GM10248 (cell line): ENCODE measurements at regions not wholly inside any gene's neighbourhood (a gene's known extent, or its start where the extent isn't known, plus 50 kb on each side); places are given as distances from the start of the nearest gene placed in this dataset.

Source experiments
- CTCF ChIA-PET: fragments of 300-600 bp; sonication (Branson Sonifier 250); formaldehyde crosslinking; extraction: SDS; loops from one replicate; lab custom pipeline; 2021; ENCODE audit warnings: antibody characterized with exemption; lab: Yijun Ruan, JAX
- POLR2A ChIA-PET: fragments of 350-650 bp; sonication (Branson Sonifier 250); formaldehyde crosslinking; extraction: SDS; loops from one replicate; lab custom pipeline; 2020; ENCODE audit warnings: antibody characterized with exemption; lab: Yijun Ruan, JAX
- DNase-seq: peaks from one replicate; pipeline ENCODE4 v3.0.0; 2012; ENCODE audit errors: extremely low spot score
- TF ChIP-seq, protein P1 (sequence below): IDR thresholded peaks from 2 replicates; pipeline ENCODE4 v1.5.1; 2012; ENCODE audit warnings: mild to moderate bottlenecking, low read depth; ENCODE audit errors: extremely low read depth, missing control alignments, control extremely low read depth

DNA sequence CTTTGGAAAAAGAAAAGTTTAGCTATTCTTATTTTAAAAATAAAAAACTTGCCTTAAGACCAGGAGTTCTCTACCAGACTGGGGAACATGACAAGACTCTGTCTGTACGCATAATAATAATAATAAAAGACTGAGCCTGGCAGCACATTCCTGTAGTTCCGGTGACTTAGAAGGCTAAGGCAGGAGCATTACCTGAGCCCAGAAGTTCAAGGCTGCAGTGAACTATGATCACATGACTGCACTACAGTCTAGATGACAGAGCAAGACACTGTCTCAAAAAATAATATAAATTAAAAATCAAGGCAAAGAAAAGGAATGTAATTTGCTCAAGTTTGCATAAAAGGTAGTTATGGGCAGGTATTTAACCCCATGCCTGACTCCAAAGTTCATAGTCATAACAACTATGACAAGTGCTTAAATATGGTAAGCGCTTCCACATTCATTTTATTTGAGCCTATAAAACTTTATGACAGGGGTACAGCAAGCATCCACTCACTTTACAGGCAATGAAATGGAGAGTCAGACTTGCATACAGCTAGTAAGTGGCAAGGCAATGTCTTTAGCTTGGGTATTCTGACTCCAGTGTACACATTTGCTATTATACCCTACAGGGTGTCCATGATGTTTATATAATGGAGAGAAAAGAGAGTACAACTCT, 1567.8 kb upstream of the PIK3C3 start:
- CTCF ChIA-PET: interaction anchor here (2.3 kb wide), 1 partner anchor 7 kb away, joined by 7 read pairs; no protein-coding TSS in a partner anchor
- POLR2A ChIA-PET: no interaction called here
- TF ChIP-seq, protein P1, sequence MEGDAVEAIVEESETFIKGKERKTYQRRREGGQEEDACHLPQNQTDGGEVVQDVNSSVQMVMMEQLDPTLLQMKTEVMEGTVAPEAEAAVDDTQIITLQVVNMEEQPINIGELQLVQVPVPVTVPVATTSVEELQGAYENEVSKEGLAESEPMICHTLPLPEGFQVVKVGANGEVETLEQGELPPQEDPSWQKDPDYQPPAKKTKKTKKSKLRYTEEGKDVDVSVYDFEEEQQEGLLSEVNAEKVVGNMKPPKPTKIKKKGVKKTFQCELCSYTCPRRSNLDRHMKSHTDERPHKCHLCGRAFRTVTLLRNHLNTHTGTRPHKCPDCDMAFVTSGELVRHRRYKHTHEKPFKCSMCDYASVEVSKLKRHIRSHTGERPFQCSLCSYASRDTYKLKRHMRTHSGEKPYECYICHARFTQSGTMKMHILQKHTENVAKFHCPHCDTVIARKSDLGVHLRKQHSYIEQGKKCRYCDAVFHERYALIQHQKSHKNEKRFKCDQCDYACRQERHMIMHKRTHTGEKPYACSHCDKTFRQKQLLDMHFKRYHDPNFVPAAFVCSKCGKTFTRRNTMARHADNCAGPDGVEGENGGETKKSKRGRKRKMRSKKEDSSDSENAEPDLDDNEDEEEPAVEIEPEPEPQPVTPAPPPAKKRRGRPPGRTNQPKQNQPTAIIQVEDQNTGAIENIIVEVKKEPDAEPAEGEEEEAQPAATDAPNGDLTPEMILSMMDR: no peak
- no peak for DNase-seq

DNA sequence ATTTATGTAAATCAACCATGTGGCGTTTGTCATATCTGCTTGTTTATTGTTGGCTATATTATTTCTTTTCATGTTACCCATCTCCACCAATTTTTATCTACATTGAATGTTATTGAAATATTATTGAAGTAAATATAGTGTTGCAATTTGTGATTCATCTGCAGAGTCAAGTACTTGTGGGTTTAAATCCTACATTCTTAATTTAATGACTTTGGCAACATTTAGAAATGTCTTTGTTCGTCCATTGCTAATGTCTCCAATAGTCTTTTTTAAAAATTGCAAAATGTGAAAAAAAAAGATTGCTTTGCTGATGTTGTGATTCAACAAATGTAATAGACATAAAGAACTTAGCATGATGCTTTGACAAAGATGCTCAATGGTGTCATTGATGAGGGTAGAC, 1572.8 kb upstream of the PIK3C3 start:
- POLR2A ChIA-PET: no interaction called here
- TF ChIP-seq, protein P1: no peak
- CTCF ChIA-PET: no interaction called here

DNA sequence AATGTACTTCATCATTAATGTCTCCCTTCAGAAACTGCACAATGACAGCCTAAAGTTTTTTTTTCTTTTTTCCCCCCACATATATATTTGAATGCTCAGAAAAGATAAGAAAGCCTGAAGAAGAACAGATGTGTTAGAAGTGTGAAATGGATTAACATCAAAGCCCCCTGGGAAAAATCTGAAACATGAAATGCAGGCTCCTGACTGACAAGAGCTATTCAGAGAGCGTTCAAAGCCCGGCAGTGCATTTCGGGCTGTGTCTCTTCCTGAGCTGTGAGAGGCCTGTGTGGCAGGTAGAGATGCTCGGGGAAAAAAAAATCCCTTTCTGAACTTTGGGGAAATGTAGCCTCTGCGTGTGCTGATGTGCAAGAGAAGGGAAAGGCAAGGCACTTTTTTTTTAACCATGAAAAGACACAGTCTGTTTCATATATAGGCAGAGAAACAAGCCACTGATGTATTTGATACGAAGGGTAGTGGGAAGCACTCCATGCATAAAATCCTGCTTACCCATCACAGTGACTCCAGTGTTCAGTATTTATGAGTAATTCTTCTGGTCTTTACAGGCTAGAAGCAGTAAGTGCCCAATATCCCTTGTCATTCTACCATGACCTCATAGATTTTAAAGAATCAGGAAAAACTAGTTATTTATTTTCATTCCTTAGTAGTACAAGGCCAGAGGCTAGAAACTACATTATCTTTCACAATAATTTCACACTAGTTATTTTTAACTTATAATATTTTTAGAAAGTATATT, 1574.2 kb upstream of the PIK3C3 start:
- DNase-seq: no peak
- TF ChIP-seq, protein P1: no peak
- CTCF ChIA-PET: interaction anchor here (1.8 to 3.0 kb wide), 2 partner anchors 8 to 13 kb away, joined by 7 read pairs; no protein-coding TSS in a partner anchor
- POLR2A ChIA-PET: no interaction called here

More for the DNA sequence above, 1572.8 kb upstream of the PIK3C3 start:
- DNase-seq: no peak

DNA sequence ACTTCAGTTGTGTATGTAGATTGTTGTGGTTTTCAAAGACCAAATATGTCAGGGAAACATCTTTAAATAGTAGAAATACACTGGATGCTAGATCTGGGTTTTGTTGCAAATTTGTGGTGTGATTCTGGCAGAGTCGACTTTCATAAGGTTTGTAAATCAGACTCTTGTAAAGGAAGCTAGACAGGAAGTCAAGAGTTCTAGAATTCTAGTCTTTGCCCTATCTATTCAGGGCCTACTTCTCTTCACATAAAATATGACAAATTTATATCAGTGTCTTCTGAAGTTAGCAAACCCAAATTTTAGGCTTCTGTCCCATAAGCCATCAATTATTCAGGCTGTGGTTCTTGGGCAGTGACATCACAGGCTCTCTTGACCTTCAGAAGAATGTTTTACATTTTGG, 1579.2 kb upstream of the PIK3C3 start:
- ChIA-PET POLR2A (no interaction called here), CTCF (interaction anchor here (1.2 kb wide), 1 partner anchor 10 kb away, joined by 3 read pairs; no protein-coding TSS in a partner anchor)
- no peak for DNase-seq
- TF ChIP-seq, protein P1: no peak

DNA sequence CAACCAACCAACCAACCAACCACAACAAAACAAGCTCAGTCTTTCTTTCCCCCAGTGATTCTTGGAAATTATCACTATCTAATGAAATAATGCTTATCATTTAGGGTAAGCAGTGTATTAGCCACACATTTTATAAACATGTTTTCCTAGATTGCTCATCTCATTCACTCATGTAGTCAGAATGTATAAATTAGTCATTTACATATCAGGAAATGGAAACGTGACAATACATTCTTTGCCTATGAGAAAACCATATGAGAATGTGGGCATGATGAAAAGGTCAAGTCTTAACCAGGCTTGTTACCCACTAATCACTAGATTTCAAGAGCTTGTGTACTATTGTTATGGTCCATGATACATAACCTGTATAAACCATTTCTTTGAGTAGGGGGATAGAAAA, 1583.4 kb upstream of the PIK3C3 start:
- ChIA-PET CTCF (interaction anchor here (1.4 kb wide), 1 partner anchor 20 kb away, joined by 3 read pairs; no protein-coding TSS in a partner anchor), POLR2A (no interaction called here)
- TF ChIP-seq, protein P1: no peak
- no peak for DNase-seq

DNA sequence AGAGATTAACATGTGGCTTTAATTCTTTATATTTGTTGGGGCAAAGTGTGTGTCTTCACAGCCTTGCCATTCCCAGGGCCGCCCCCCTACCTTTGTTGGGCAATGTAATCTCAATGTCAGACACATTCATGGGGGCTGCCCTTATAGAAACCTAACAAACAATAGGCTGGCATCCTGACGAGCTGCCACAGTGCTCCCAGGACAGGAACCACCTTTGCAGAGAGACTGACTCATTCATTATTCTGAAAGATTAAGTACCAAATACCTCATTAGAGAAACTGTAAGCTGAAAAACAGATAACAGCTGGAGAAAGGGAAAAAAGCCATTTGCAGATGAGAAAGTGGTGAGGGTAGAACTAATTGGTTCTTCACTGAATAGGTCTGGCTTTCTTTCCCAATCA, 1587.5 kb upstream of the PIK3C3 start:
- CTCF ChIA-PET: no interaction called here
- POLR2A ChIA-PET: no interaction called here
- DNase-seq: no peak
- TF ChIP-seq, protein P1: no peak
